ENCODE measurements at regions not wholly inside any gene's neighbourhood (a gene's known extent, or its start where the extent isn't known, plus 50 kb on each side); places are given as distances from the start of the nearest gene placed in this dataset.

DNA sequence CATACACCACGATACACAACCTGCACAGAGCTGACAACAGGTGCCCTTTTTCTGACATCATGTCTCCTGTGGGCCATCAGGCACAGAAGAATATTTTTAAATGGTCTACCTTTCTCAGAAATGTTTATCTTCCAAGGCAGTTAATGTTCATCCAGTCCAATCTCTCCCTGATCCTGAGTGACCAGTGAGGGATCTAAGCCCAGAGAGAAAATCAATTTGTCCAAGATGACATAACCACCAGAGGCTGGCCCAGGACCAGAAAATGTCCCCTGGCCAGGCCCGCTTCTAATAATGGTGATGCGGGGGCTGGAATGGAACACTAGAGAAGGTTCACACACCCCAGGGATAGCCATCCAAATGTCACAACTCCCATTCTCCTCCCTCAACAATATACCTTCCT, 357.9 kb upstream of the KIF2A start:
- Mint-ChIP-seq H3K27me3 (ENCODE audit: low read depth) (peaks cover under 1% of the 10 kb centered on the region), H3K36me3 (ENCODE audit: low read depth) (no peaks in the 10 kb centered on the region), H3K27ac (no peak overlapping the region), H3K4me1 (ENCODE audit: low read depth) (no peaks in the 10 kb centered on the region), H3K4me3 (ENCODE audit: low read depth) (no peak overlapping the region), H3K9me3 (no peaks in the 10 kb centered on the region)
- no peak for DNase-seq (ENCODE audit: low spot score)
- intact Hi-C loops (cut with micrococcal nuclease) = no loop called here

DNA sequence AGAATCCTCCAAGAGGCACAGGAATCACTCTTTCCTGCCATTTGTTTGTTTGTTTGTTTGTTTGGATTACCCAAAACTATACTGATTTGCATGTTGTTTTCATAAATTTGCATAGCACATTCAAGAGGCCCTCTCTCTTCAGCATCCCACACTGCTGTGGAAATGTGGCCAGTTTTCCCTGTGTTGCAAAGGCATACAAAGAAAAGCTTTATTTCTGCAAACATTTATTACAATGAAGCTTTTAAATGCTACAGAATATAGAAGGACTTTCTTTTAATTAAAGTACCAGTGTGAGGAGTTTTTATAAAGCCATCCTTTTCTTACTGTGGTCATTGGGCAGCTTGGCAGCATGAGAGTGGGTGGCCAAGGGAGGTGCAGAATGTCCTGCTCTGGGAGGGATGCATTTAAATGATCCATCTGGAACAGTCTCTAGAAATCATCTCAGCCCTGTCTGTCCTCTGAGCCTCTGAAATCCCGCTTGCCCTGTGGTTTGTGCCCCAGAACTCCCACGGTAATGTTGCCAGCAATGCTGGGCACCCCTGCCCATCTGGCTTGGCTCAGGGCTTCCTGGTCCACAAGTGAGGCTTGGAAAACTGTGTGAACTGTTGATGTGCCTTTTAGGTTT, 356.8 kb upstream of the KIF2A start:
- no peak for DNase-seq (ENCODE audit: low spot score)
- H3K27ac Mint-ChIP-seq = no peak overlapping the region
- no peaks in the 10 kb centered on the region for H3K36me3 Mint-ChIP-seq (ENCODE audit: low read depth)
- no peaks in the 10 kb centered on the region for H3K27me3 Mint-ChIP-seq (ENCODE audit: low read depth)
- no peaks in the 10 kb centered on the region for H3K4me1 Mint-ChIP-seq (ENCODE audit: low read depth)
- intact Hi-C loops (cut with micrococcal nuclease) = no loop called here
- no peak overlapping the region for H3K4me3 Mint-ChIP-seq (ENCODE audit: low read depth)
- H3K9me3 Mint-ChIP-seq = no peaks in the 10 kb centered on the region

DNA sequence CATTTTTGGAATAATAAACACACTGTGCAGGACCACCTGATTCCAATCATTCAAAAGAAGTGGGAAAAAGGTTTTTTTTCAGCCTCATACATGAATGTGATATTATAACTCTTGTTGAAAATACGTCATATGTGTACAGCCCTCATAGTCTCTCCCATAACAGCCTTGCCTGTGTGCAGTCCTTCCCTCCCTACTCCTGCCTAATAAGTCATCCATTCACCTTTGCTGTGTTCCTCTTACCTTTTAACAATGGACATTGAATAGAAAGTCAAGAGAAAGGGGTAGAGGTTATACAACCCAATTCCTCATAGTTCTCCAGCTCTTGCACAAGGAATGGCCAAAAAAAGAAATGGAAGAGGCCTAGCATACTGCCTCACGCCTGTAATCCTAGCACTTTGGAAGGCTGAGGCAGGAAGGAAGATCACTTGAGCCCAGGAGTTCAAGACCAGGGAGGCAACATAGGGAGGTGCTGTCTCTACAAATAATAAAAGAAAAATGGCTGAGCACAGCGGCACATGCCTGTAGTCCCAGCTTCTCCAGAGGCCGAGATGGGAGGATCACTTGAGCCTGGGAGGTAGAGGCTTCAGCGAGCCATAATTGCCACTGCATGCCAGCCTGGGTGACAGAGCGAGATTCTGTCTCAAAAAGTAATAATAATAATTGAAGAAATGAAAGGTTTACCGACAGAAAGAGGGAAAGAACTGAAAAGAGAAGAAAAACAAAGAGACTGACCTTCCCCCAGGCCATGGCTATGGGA, 356.1 kb upstream of the KIF2A start:
- Mint-ChIP-seq H3K4me1 (ENCODE audit: low read depth) (no peaks in the 10 kb centered on the region), H3K4me3 (ENCODE audit: low read depth) (no peak overlapping the region), H3K9me3 (no peaks in the 10 kb centered on the region), H3K36me3 (ENCODE audit: low read depth) (no peaks in the 10 kb centered on the region), H3K27me3 (ENCODE audit: low read depth) (no peaks in the 10 kb centered on the region), H3K27ac (no peak overlapping the region)
- intact Hi-C loops (cut with micrococcal nuclease) = no loop called here
- DNase-seq (ENCODE audit: low spot score) = no peak

DNA sequence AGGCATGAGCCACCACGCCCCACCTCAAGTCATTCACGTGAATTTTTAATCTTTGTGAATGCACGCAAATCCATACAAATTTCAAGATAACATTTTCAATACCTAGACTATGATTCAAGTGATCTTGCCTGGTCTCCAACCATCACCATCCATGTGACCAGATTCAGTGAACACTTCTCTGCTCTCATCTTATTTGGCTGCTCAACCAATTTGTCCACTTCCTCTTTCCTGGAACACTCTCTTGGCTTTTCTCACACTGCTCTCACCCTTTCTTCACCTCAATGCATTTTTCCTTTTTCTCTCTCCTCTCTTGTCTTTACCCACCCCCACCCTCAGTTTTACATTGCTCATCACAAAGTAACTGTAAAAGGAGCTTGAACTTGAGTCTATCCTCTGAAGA, 354.7 kb upstream of the KIF2A start:
- Mint-ChIP-seq H3K27ac (no peak overlapping the region), H3K4me3 (ENCODE audit: low read depth) (no peak overlapping the region), H3K36me3 (ENCODE audit: low read depth) (no peaks in the 10 kb centered on the region), H3K27me3 (ENCODE audit: low read depth) (no peaks in the 10 kb centered on the region), H3K4me1 (ENCODE audit: low read depth) (no peaks in the 10 kb centered on the region), H3K9me3 (no peaks in the 10 kb centered on the region)
- intact Hi-C loops (cut with micrococcal nuclease) = no loop called here
- no peak for DNase-seq (ENCODE audit: low spot score)

DNA sequence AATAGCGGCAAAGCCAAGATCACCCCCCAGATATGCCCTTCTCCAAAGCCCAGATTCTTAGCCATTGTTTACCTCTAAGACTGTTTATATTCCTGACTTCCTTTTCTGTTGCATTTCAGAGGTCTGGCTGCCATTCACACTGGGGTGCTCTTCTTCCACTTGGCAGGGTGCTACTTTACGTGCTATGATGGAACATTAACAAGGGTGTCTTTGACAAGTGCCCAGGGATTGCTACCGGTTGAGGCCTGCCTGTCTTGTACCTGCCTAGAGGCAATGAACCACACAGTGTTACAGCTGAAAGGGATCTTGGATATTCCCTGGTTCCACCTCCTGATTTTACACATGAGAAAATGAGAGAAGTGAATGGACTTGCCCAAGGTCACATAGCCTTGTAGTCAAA, 352.1 kb upstream of the KIF2A start:
- no peaks in the 10 kb centered on the region for H3K36me3 Mint-ChIP-seq (ENCODE audit: low read depth)
- H3K9me3 Mint-ChIP-seq = no peaks in the 10 kb centered on the region
- intact Hi-C loops (cut with micrococcal nuclease) = no loop called here
- no peak overlapping the region for H3K27ac Mint-ChIP-seq
- H3K4me3 Mint-ChIP-seq (ENCODE audit: low read depth) = no peak overlapping the region
- no peak for DNase-seq (ENCODE audit: low spot score)
- no peaks in the 10 kb centered on the region for H3K4me1 Mint-ChIP-seq (ENCODE audit: low read depth)
- H3K27me3 Mint-ChIP-seq (ENCODE audit: low read depth) = no peaks in the 10 kb centered on the region

DNA sequence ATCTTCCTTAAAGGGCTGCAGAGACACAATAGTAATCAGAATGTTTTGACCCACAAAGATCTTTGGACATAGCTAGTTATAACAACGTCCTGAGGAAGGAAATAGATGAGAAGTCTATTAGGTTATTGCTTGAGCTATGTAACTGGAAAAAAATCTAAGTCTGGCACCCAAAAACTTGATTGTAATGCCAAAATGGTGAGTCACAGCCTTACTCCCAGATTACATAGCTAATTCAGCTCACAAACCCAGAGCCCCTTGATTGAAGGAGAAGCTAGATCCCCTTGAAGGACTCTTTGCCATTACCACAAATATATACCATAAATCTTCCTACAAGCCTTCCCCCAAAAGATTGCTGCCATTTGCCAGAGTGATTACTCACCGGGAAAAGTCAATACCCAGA, 341.8 kb upstream of the KIF2A start:
- no peaks in the 10 kb centered on the region for H3K36me3 Mint-ChIP-seq (ENCODE audit: low read depth)
- intact Hi-C loops (cut with micrococcal nuclease) = no loop called here
- DNase-seq (ENCODE audit: low spot score) = no peak
- H3K27me3 Mint-ChIP-seq (ENCODE audit: low read depth) = no peaks in the 10 kb centered on the region
- no peak overlapping the region for H3K27ac Mint-ChIP-seq
- no peak overlapping the region for H3K4me3 Mint-ChIP-seq (ENCODE audit: low read depth)
- no peaks in the 10 kb centered on the region for H3K9me3 Mint-ChIP-seq
- no peaks in the 10 kb centered on the region for H3K4me1 Mint-ChIP-seq (ENCODE audit: low read depth)

DNA sequence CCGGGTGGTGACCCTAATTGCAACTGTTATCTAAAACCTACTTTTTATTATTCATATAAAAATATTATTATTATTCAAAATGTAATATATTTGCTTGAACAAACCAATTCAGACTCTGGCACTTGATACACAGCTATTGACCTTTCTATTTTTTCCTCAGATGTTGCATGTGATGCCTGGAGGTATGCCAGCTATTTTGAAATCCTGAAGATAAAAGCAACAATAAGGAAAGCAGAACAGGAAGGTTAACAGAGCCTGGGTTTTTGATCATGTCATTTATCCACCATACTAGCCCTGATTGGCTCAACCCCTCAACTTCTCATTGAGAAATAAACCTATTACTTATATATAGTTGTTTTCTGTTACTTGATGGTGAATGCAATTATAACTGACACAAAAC, 340.9 kb upstream of the KIF2A start:
- H3K27ac Mint-ChIP-seq = no peak overlapping the region
- DNase-seq (ENCODE audit: low spot score) = no peak
- no peaks in the 10 kb centered on the region for H3K36me3 Mint-ChIP-seq (ENCODE audit: low read depth)
- H3K4me3 Mint-ChIP-seq (ENCODE audit: low read depth) = no peak overlapping the region
- no peaks in the 10 kb centered on the region for H3K4me1 Mint-ChIP-seq (ENCODE audit: low read depth)
- intact Hi-C loops (cut with micrococcal nuclease) = no loop called here
- H3K9me3 Mint-ChIP-seq = no peaks in the 10 kb centered on the region
- no peaks in the 10 kb centered on the region for H3K27me3 Mint-ChIP-seq (ENCODE audit: low read depth)

DNA sequence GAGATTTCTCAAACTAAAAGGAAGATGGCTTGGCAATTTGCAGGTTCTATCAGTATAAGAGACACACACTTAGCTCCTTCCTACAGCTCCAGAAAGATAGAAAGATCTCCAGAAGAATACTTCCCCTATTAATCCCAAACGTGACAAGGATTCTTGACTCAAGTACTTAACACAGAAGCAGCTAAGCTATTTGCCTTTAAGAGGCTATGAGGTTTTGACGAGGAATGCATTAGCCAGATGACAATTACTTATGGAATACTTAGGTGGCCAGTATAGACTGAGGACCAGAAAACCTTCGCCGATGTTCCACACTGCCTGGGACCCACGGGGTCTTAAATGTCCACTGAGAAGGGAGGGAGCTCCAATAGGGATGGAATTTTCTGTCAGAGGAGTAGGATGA, 340.5 kb upstream of the KIF2A start:
- intact Hi-C loops (cut with micrococcal nuclease) = no loop called here
- Mint-ChIP-seq H3K27ac (no peak overlapping the region), H3K9me3 (no peaks in the 10 kb centered on the region), H3K4me3 (ENCODE audit: low read depth) (no peak overlapping the region), H3K36me3 (ENCODE audit: low read depth) (no peaks in the 10 kb centered on the region), H3K4me1 (ENCODE audit: low read depth) (no peaks in the 10 kb centered on the region), H3K27me3 (ENCODE audit: low read depth) (no peaks in the 10 kb centered on the region)
- no peak for DNase-seq (ENCODE audit: low spot score)

DNA sequence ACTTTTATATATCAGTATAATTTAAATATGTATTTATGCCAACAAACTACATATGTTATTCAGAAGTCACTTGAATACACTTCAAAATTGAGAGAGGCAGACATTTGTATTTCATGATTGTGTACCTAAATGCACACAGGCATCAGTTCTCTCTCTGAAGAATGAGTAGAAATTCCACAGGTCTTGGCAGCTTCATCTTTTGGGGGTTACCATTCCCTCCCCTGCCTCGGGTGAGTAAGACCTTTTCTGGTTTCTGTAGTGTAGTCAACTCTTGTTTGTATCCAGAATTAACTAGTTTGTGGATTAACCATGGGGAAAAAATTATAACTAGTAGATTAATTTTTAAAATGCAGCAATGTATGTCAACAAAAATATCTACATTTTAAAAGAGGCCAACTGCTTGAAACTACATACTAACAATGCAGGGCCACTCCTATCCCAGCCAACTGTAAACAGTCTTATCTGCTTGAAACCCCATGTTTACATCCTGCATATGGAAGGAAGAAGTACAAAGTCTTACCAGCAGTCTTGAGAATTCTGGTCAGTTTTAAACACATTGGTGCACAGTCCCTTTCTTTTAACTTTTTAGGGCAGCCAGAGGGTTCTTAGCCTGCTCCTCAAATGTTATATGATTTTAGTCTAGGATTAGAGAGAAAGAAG, 339.6 kb upstream of the KIF2A start:
- no peaks in the 10 kb centered on the region for H3K36me3 Mint-ChIP-seq (ENCODE audit: low read depth)
- no peak overlapping the region for H3K4me3 Mint-ChIP-seq (ENCODE audit: low read depth)
- H3K27ac Mint-ChIP-seq = no peak overlapping the region
- no peaks in the 10 kb centered on the region for H3K27me3 Mint-ChIP-seq (ENCODE audit: low read depth)
- intact Hi-C loops (cut with micrococcal nuclease) = no loop called here
- no peak for DNase-seq (ENCODE audit: low spot score)
- no peaks in the 10 kb centered on the region for H3K9me3 Mint-ChIP-seq
- H3K4me1 Mint-ChIP-seq (ENCODE audit: low read depth) = no peaks in the 10 kb centered on the region

DNA sequence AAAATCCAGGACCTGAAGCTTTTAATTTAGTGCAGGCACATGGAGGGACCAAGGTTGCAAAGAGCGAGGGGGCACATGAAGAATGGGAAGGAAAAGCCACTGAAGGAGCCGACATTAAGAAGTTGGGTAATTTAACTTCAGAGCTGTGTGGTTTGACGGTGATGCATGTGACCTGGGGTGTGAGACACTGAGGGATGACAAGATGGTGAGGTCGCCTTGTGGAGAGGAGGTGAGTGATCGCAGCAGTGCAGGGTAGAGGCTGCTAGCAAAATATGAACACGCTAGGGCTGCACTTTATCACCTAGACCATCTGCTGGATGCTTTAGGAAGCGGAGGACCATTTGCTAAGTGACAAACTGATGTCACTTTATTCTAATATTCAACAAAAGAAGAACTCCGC, 339.0 kb upstream of the KIF2A start:
- intact Hi-C loops (cut with micrococcal nuclease) = no loop called here
- H3K4me3 Mint-ChIP-seq (ENCODE audit: low read depth) = no peak overlapping the region
- H3K27ac Mint-ChIP-seq = no peak overlapping the region
- no peaks in the 10 kb centered on the region for H3K36me3 Mint-ChIP-seq (ENCODE audit: low read depth)
- H3K27me3 Mint-ChIP-seq (ENCODE audit: low read depth) = no peaks in the 10 kb centered on the region
- no peak for DNase-seq (ENCODE audit: low spot score)
- H3K4me1 Mint-ChIP-seq (ENCODE audit: low read depth) = no peaks in the 10 kb centered on the region
- H3K9me3 Mint-ChIP-seq = no peaks in the 10 kb centered on the region

DNA sequence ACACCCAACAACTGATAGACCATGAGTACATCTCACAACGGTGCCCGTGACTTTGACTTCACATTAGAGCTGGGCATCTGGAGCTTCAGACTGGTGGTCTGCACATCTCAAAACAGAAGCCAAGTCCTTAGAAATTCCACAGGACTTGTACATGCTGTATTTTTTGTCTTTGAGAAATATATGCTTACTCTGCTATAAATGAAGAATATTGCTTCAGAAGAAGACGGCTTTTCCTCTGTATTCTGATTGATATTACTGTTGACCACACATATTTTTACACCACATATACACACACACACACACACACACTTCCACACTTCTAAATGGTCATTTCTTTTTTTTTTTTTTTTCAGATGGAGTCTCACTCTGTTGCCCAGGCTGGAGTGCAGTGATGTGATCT, 338.3 kb upstream of the KIF2A start:
- no peak for DNase-seq (ENCODE audit: low spot score)
- intact Hi-C loops (cut with micrococcal nuclease) = no loop called here
- Mint-ChIP-seq H3K36me3 (ENCODE audit: low read depth) (no peaks in the 10 kb centered on the region), H3K4me3 (ENCODE audit: low read depth) (no peak overlapping the region), H3K27me3 (ENCODE audit: low read depth) (no peaks in the 10 kb centered on the region), H3K9me3 (no peaks in the 10 kb centered on the region), H3K4me1 (ENCODE audit: low read depth) (no peaks in the 10 kb centered on the region), H3K27ac (no peak overlapping the region)

DNA sequence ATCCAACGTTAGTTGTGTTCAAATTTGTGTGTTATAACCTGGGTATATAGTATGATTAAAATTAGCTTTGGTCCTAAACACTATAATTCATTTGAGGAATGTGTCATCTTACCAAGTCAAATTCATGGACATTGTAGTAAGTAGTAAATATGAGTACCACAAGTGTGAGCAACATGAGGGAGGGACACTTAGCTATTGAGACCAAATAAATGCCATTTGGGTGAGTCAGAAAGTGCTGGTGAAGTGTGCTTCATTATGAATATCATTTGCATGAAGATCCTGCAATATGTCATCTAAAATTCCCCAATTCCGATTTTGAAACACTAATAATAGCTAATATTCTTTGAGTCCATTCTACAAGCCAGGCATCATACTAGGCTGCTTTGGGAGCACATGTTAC, 336.7 kb upstream of the KIF2A start:
- Mint-ChIP-seq H3K9me3 (no peaks in the 10 kb centered on the region), H3K27me3 (ENCODE audit: low read depth) (no peaks in the 10 kb centered on the region), H3K4me3 (ENCODE audit: low read depth) (no peak overlapping the region), H3K36me3 (ENCODE audit: low read depth) (no peaks in the 10 kb centered on the region), H3K27ac (no peak overlapping the region), H3K4me1 (ENCODE audit: low read depth) (no peaks in the 10 kb centered on the region)
- no peak for DNase-seq (ENCODE audit: low spot score)
- intact Hi-C loops (cut with micrococcal nuclease) = no loop called here

DNA sequence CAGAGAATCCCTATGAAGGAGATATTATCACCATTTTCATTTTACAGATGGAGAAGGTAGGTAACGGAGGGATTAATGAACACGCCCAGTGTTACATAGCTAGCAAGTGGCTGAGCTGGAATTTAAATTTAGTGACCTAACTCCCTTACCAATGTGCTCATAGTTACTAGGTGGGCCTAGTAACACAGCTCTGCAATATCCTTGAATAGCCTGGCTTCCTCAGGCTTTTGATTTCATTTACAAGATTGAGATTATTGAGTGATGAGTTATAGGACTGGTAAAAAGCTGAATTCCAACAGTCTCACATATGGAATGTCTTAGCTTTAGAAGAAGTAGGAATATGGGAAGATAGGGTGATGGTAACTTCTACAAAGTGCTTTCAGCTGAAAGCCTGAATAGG, 336.3 kb upstream of the KIF2A start:
- Mint-ChIP-seq H3K27me3 (ENCODE audit: low read depth) (no peaks in the 10 kb centered on the region), H3K27ac (no peak overlapping the region), H3K36me3 (ENCODE audit: low read depth) (no peaks in the 10 kb centered on the region), H3K4me1 (ENCODE audit: low read depth) (no peaks in the 10 kb centered on the region), H3K9me3 (no peaks in the 10 kb centered on the region), H3K4me3 (ENCODE audit: low read depth) (no peak overlapping the region)
- intact Hi-C loops (cut with micrococcal nuclease) = no loop called here
- DNase-seq (ENCODE audit: low spot score) = no peak

Data from activated T-helper 2 cell treated with anti-CD3 and anti-CD28 coated beads, Interferon-gamma antibody, Interleukin-2, Interleukin-4, amounts not matched to agents 10 μg/mL and 5 μg/mL and 100 μg/mL, durations not matched to agents 14 hours and 24 hours and 36 hours (primary cell).